ENCODE measurements at regions not wholly inside any gene's neighbourhood (a gene's known extent, or its start where the extent isn't known, plus 50 kb on each side); places are given as distances from the start of the nearest gene placed in this dataset.
"Not testable (repeated sequence)": the region's sequence is repeated elsewhere in the genome, so short reads cannot be mapped to it uniquely, and the experiment has no call there.

- no peak for DNase-seq (ENCODE audit: low spot score)
Observed at GRCh38 chr6:6482256-6482655, 106.3 kb upstream of the LY86 start.

DNA sequence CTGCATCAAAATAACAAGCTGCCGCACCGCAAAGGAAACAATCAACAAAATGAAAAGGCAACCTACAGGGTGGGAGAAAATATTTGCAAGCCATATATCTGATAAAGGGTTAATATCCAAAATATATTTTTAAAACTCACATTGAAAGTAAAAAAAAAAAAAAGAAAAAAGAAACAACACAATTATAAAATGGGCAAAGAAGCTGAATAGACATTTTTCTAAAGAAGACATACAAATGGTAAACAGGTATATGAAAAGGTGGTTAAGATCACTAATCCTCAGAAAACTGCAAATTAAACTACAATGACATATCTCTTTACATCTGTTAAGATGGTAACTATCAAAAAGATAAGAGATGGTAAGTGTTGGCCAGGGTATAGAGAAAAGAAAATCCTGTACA is 105.4 kb upstream of the LY86 start:
- DNase-seq (ENCODE audit: low spot score), result no peak

DNA sequence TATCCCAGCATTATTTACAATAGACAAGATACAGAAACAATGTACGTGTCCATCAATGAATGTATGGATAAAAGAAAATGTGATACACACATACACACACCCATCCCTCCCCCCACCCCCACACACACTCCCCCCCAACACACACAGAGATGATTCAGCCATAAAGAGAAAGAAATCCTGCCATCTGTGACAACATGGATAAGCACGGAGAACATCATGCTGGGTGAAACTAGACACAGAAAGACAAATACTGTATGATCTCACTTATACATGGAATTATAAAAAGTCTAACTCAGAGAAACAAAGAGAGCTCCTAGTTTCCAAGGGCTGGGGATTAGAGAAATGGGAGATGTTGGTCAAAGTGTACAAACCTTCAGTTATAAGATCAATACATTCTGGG is 104.8 kb upstream of the LY86 start:
- no peak for DNase-seq (ENCODE audit: low spot score)

DNA sequence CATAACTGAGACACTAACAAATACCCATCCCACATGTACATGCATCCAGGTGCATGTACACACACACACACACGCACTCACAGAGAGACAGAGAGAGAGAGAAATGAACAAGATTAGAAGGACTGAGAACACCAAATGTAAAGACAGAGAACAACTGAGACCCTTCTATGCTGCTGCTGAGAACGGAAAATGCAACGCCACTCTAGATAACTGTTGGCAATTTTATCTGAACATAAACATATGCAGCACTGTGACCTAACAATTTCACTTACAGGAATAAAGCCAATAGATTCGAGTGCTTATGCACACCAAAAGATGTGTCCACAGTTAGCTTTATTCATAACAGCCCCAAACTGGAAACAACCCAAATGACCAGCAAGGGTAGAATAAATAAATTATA is 103.8 kb upstream of the LY86 start:
- DNase-seq (ENCODE audit: low spot score), result no peak

GRCh38 chr6:6486595-6486994 is 101.9 kb upstream of the LY86 start:
- no peak for DNase-seq (ENCODE audit: low spot score)

DNA sequence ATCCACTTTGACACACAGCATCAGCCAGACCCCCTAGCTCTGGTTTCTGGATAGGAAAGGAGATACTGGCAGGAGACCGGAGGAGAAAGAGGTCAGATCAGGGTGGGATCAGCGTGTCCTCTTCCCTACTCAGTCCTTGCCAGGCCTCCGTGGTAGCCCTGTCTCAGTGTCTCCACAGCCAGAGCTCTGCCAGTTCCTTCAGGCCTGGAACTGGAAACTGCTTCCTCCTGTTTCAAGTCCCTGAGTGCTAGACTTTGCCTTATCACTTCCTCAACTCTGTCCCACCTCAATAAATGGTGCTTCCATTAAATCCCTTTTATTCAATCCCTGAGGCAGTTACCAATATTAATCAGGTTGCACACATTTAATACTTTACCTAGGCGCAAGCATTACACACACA is 96.8 kb upstream of the LY86 start:
- no peak for DNase-seq (ENCODE audit: low spot score)

- no peak for DNase-seq (ENCODE audit: low spot score)
Observed at GRCh38 chr6:6492675-6493074, 95.8 kb upstream of the LY86 start.

GRCh38 chr6:6494139-6494538 is 94.4 kb upstream of the LY86 start:
- not testable (repeated sequence) for DNase-seq (ENCODE audit: low spot score)

DNA sequence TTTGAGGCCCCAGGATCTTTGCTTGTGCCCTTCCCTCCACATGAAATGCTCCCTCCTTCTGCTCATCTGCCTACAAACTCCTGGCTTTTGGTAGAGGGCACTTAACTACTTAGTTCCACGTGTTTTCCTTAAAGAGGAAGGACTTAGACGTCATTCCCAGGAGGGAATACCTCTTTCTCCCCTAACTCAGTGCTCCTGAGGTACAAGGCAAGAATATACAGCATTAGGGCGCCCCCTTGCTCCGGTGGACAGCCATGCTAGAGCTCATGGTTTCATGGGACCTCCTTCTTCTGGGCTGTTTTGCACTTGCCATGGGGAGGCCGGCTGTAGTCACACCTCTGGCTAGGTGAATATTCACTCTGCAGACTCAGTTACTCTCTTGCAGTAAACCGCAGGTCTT is 93.8 kb upstream of the LY86 start:
- DNase-seq (ENCODE audit: low spot score), result peak; percentile 70

GRCh38 chr6:6495851-6496250 is 92.7 kb upstream of the LY86 start:
- no peak for DNase-seq (ENCODE audit: low spot score)

GRCh38 chr6:6497541-6497940 is 91.0 kb upstream of the LY86 start:
- no peak for DNase-seq (ENCODE audit: low spot score)

DNA sequence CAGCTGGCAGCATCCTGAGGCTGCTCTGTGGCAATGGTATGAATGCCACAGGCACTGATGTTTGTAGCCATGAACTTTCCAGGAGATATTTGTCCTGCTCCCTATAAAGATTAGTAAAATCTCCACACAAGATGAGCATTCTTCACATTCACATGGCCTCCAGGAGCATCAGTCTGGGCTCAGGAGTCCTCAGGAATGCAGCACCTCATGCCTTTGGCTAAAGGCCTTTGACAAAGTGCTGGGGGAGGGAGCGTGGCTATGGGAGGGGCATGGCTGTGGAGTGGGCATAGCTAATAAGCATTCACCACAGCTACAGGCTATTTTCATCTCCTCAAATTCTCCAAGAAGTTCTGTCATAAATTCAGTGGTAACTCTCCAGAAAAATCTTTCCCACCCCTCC is 90.5 kb upstream of the LY86 start:
- DNase-seq (ENCODE audit: low spot score), result no peak

- DNase-seq (ENCODE audit: low spot score), result no peak
Observed at GRCh38 chr6:6503191-6503590, 85.3 kb upstream of the LY86 start.

DNA sequence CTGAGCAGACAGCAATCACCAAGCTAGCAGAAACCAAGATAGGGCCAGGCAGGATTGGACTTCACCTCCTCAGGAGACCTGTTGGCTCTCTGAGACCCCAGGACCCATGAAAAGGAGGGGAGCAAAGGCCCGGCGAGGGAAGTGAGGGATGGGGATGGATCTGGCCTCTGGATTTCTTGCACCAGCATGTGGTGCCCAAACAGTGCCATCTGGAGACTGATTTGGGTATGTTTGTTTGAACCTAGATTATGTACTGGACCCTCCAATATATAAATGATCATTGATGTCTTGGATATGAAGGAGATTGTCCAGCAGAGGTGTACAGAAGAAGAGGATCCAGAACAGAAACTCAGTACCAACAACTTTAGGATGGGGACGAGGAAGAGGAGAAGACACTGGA is 83.4 kb upstream of the LY86 start:
- DNase-seq (ENCODE audit: low spot score), result no peak

DNA sequence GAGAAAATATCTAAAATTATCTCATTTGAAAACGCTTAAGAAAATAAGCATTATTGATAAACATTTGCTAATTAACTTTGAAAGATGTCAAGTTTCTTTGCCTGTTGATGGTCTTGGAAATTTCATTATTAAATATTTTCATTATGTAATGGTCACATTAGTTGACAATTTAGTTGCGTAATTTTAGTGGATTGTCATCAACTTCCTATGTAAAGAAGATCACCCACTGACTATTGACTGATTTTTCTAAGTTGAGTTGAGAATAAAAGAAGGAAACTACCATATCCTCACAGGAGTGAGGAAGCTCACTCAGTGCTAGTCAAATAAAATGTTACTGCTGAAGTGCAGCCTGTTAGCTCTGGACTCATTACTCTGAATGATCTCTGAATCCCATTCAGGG is 79.9 kb upstream of the LY86 start:
- no peak for DNase-seq (ENCODE audit: low spot score)

GRCh38 chr6:6509284-6509683 is 79.2 kb upstream of the LY86 start:
- no peak for DNase-seq (ENCODE audit: low spot score)

DNA sequence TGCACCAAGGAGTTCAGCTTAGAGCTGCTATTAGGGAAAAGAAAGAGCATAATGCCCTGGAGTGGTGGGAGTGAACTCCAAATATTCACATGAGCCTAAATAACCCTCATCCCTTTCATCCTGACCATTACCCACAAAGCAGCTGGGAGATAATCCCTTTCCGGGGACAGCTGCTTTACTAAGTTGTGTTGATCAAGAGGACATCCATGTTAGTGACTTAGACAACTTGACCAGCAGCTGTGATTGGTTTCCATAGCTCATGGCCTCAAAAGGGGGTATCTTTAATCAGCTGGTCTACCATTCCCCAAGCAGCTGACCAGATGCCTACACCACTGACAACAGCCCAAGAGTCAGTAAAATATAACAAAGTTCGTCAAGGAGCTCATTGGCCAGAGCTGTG is 75.8 kb upstream of the LY86 start:
- no peak for DNase-seq (ENCODE audit: low spot score)

DNA sequence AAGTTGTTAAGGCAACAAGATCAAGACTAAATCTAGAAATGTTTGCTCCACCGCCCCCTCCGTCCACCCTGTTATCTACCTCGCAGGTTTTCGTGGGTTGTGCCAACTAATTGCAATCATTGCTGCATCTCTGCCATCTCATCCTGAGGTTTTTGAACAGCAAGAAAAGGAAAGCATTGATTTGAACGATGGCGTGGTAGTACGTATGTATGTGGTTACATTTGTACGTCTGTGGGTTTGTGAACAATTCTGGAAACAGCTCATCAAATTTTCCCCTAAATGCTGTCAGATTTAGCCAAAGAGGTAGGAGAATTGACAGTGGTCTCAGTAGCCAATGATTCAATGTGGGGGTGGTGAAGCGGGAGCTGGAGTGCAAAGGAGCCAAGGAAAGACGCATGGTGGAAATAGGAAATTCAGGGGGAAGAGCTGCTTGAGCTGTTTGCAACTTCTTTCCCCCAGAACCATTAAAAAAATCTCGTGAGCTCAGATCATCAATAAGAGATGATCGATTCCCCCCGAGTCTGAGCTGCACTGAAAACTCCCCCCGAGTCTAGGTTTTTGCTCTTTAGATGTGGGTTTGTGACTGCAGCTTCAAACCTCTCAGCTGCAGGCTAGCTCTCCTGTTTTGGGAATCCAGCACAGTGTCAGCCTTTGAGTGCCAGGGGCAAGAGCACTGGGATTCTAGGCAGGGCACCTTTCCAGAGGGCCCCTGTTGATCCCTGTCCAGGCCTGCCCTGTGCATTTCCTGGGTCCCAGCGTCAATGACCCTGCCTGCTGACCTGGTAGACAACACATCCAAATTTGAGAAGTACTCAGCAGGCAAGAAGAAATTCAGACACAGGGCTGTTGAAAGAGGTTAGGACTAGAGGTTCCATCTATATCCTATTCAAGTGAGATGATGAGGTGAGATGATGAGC is 72.6 kb upstream of the LY86 start:
- no peak for DNase-seq (ENCODE audit: low spot score)

DNA sequence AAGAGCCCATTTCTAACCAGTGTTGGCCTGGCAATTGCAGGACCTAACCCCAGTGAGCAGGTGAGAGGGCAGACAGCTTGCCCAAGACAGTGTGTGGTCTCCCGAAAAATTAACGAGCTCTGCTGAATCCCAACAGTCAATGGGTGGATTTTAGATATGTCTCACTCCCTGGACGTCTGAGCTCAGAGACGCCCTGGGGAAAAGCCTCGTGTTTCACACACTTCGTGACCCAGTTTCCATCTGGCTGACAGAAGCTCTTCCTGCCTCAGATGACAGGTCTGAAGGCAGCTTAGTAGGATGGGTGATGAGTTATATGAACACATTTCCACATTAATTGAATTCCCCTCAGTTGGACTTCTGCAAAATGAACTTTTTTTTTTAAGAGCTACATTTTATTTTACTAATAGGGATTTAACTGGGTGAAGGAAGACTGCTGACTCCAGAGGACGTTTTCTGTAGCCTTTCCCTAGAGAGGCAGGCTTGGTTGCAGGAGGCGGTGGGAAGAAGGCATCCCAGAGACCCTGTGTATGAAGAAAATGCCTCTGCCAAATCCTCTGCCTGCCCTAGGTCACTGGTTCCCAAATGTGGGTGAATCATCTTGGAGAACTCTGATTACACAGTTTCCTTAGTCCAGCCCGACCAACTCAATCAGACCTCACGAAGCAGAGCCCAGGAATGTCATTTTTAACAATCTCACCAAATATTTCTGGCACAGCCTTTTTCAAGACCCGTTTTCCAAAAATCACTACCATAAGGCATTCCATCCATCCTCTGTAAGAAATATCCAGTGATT is 71.7 kb upstream of the LY86 start:
- no peak for DNase-seq (ENCODE audit: low spot score)

GRCh38 chr6:6518631-6519427 is 69.7 kb upstream of the LY86 start:
- no peak for DNase-seq (ENCODE audit: low spot score)

DNA sequence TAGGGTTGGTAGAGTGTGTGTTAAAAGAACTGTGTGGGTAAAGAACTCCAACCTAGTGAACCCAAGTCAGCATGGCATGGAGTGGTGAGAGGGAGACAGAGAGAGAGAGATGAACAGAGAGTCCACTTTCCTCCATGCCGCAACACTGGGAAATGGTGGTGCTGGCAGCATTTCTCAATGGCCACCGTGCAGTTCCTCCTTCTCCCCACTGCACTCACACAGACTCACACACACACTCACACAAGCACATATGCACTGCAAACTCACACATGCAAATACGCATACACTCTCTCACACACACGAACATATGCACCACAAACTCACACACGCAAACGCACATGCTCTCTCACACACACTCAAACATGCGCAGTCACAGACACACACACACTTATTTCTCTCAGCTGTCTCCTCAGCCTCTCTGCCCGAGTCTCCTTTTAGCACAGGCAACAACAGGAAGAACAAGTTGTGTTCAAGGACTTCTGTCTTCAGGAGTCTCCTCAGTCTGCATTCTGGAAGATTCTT is 66.5 kb upstream of the LY86 start:
- DNase-seq (ENCODE audit: low spot score), result no peak

DNA sequence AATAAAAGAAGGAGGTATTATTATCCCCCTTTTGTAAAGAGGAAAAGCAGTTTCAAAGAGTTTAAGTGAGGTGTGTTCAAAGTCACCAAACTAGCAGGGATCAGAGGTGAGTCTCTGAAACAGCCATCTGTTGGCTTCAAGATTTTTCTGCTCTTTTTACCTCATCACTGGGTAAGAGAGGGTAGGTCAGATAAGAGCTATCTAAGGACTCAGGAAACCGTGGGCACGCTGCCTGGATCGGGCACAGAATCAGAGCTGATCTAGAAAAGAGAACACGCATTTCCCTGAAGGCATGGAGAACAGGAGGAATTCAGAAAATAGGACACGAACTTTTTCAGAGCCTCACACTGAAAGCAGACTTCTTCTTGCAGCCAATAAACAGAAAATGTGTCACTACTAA is 65.8 kb upstream of the LY86 start:
- DNase-seq (ENCODE audit: low spot score), result no peak
